Activated CD8-positive, alpha-beta memory T cell treated with anti-CD3 and anti-CD28 coated beads for 36 hours (primary cell): ENCODE measurements at regions not wholly inside any gene's neighbourhood (a gene's known extent, or its start where the extent isn't known, plus 50 kb on each side); places are given as distances from the start of the nearest gene placed in this dataset.

Experiments used
- CTCF ChIA-PET: fragments of 350-600 bp; sonication (Branson Sonifier 250); formaldehyde crosslinking; loops from one replicate; lab custom pipeline; 2021; ENCODE audit warnings: antibody characterized with exemption; lab: Charles Lee
- POLR2A ChIA-PET: fragments of 350-600 bp; sonication (Branson Sonifier 250); formaldehyde crosslinking; loops from one replicate; lab custom pipeline; 2021; ENCODE audit warnings: antibody characterized with exemption; lab: Charles Lee

DNA sequence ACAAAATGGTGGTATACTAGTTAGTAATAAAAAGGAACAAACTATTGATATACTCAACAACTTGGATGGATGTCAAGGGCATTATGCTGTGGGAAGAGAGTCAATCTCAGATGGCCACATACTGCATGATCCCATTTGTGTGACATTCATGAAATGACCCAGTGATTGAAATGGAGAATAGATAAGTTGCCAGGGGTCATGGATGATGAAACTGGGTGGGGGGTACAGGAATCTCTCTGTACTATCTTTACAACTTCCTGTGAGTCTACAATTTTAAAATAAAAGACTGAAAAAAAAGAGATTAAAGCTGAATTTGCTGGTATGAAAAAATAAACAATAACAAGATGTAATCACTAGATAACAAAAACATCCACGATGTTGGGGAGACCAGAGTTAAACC, 70.5 kb upstream of the CDYL2 start:
- ChIA-PET CTCF (no interaction called here), POLR2A (no interaction called here)

DNA sequence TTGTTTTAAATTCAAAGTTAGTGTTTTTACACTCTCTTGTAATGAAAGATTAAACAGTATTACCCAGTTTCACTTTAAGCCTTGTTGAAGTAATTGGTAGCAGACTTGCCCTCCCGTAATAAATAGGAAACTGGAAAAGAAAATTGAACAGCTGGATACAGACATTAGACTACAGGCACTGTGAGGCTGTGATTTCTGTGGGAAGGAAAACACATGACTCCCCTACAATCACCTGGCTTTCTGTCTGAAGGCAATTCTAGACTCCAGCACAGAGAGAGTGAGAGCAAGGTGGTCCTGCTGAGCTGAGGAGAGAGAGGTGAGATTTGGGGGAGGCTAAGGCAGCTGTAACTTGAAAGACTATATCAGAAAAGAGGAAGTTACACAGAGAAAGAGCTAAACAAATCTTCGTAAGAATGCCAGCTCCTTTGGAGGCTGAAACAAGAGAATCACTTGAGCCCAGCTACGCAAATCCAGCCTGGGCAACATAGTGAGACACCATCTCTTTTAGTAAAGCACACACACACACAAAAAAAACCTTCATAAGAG, 57.8 kb upstream of the CDYL2 start:
- CTCF ChIA-PET, result no interaction called here

More for the DNA sequence above, 57.8 kb upstream of the CDYL2 start:
- POLR2A ChIA-PET, result no interaction called here
